ENCODE measurements at regions not wholly inside any gene's neighbourhood (a gene's known extent, or its start where the extent isn't known, plus 50 kb on each side); places are given as distances from the start of the nearest gene placed in this dataset.

DNA sequence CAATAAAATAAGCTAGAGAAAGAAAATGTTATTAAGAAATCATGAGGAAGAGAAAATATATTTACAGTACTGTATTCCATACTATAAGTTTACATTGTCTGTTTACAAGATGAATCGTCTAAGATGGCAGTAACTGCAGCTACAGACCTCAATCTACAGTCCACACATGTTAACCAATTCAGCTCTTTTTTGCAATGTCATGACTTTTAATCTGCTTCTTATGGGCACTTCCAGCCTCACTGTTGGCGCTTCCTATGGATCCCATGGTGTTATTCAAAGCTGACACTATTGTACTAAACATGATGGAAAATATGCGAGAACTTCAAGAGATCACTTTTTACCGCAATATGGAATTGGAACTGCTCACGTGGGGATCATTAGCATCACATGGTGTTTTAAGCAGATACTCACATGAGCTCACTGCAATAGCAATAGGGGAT, 451.5 kb upstream of the CITED2 start:
- TF ChIP-seq, protein P1, sequence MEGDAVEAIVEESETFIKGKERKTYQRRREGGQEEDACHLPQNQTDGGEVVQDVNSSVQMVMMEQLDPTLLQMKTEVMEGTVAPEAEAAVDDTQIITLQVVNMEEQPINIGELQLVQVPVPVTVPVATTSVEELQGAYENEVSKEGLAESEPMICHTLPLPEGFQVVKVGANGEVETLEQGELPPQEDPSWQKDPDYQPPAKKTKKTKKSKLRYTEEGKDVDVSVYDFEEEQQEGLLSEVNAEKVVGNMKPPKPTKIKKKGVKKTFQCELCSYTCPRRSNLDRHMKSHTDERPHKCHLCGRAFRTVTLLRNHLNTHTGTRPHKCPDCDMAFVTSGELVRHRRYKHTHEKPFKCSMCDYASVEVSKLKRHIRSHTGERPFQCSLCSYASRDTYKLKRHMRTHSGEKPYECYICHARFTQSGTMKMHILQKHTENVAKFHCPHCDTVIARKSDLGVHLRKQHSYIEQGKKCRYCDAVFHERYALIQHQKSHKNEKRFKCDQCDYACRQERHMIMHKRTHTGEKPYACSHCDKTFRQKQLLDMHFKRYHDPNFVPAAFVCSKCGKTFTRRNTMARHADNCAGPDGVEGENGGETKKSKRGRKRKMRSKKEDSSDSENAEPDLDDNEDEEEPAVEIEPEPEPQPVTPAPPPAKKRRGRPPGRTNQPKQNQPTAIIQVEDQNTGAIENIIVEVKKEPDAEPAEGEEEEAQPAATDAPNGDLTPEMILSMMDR (IDR thresholded peaks at IDR 0.05): no peak
- no peak for TF ChIP-seq POLR2A (IDR thresholded peaks at IDR 0.05)

Data from heart left ventricle (tissue), 13 donors.